ENCODE measurements at regions not wholly inside any gene's neighbourhood (a gene's known extent, or its start where the extent isn't known, plus 50 kb on each side); places are given as distances from the start of the nearest gene placed in this dataset.
A peak's percentile ranks its signal among the peaks of the same experiment; 100 is the strongest.

DNA sequence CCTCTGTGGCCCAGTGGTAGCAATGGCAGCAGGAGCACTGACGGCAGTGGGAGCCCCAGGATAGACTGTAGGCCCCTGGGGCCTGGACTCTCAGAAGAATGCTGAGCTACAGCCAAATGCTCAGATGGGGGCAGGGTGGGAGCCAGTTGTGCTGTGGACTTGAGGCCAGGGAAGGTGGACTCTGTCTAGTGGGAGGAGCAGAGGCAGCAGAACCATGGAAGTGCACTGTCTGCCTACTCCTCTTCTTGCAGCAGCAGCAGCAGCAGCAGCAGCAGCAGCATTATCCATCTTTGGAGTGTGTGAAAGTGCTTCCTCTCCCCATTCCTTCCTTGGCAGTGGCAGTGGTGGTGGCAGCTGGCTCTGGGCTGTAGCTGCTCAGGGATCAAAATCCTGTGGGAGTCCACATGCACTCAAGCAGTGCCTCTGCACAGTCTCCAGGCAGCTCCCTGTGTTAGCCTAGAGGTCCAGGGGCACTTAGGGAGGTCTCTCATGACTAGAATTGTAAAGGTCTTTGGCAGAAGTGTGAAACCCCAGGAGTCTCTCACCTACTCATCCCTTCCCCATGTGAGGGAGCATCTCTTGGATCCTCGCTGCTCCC lies 917.9 kb upstream of the B3GALT2 start:
- Histone ChIP-seq H3K27ac (ENCODE audit: low read length) (no peak overlapping the region), H3K4me1 (ENCODE audit: control insufficient read depth, insufficient read depth, low read length) (no peaks in the 10 kb centered on the region), H3K27me3 (ENCODE audit: control insufficient read depth, insufficient read depth, low read length) (no peaks in the 10 kb centered on the region), H3K4me3 (ENCODE audit: low read length) (no peak overlapping the region), H3K9me3 (ENCODE audit: control insufficient read depth, insufficient read depth, low read length) (peaks cover 5% of the 10 kb centered on the region), H3K36me3 (ENCODE audit: control insufficient read depth, insufficient read depth, low read length) (no peaks in the 10 kb centered on the region)
- Mint-ChIP-seq H3K36me3 (no peaks in the 10 kb centered on the region), H3K4me1 (no peaks in the 10 kb centered on the region), H3K27me3 (ENCODE audit: low read depth in 2 of 2) (no peaks in the 10 kb centered on the region), H3K27ac (no peak overlapping the region), H3K4me3 (no peak overlapping the region), H3K9me3 (peaks cover 0 to 2% of the 10 kb centered on the region in 2 donors)
- TF ChIP-seq, protein P1, sequence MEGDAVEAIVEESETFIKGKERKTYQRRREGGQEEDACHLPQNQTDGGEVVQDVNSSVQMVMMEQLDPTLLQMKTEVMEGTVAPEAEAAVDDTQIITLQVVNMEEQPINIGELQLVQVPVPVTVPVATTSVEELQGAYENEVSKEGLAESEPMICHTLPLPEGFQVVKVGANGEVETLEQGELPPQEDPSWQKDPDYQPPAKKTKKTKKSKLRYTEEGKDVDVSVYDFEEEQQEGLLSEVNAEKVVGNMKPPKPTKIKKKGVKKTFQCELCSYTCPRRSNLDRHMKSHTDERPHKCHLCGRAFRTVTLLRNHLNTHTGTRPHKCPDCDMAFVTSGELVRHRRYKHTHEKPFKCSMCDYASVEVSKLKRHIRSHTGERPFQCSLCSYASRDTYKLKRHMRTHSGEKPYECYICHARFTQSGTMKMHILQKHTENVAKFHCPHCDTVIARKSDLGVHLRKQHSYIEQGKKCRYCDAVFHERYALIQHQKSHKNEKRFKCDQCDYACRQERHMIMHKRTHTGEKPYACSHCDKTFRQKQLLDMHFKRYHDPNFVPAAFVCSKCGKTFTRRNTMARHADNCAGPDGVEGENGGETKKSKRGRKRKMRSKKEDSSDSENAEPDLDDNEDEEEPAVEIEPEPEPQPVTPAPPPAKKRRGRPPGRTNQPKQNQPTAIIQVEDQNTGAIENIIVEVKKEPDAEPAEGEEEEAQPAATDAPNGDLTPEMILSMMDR (IDR thresholded peaks at IDR 0.05), result no peak
- intact Hi-C loops (cut with micrococcal nuclease), result no loop called here
- no peak for ATAC-seq
- 90% methylated on average over 2 of the region's 2 CpGs for WGBS (ENCODE audit: insufficient coverage)
- DNase-seq, result no peak

DNA sequence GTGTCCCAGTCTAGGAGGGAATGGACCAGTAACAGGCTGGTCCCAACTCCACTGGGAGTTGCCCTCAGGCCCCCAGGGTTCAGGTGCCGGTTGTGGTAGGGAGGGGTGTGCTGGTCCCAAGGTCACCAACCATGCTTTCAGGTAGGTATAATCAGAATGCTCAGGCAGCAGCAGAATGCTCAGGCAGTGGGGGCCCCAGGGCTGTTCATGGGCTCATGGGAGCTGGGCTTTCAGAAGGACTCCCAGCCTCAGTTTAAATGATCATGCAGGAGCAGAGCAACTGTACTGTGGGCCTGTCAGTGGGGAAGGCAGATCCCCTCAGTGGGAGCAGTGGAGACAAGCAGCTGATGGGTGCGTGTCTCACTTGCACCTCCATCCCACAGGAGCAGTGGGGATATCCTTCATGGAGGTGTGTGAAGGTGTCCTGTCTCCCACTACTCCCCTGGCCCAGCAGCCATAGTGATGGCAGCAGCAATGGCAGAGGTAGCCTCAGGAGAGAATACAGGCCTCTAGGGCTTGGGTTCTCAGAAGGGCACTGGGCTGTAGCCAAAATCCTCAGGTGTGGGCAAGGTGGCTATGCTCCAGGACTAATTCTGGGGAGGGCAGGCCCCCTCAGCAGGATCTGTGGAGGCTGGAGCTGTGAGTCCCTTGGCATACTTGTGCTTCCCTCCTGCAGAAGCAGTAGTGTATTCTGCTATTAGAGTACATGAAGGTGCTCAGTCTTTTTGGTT lies 917.3 kb upstream of the B3GALT2 start:
- peaks cover 0 to 2% of the 10 kb centered on the region in 2 donors for H3K9me3 Mint-ChIP-seq
- Histone ChIP-seq H3K36me3 (ENCODE audit: control insufficient read depth, insufficient read depth, low read length) (no peaks in the 10 kb centered on the region), H3K27ac (ENCODE audit: low read length) (no peak overlapping the region), H3K9me3 (ENCODE audit: control insufficient read depth, insufficient read depth, low read length) (peaks cover 5% of the 10 kb centered on the region), H3K4me1 (ENCODE audit: control insufficient read depth, insufficient read depth, low read length) (no peaks in the 10 kb centered on the region), H3K27me3 (ENCODE audit: control insufficient read depth, insufficient read depth, low read length) (no peaks in the 10 kb centered on the region), H3K4me3 (ENCODE audit: low read length) (no peak overlapping the region)
- no peak overlapping the region for H3K27ac Mint-ChIP-seq
- no peaks in the 10 kb centered on the region for H3K36me3 Mint-ChIP-seq
- intact Hi-C loops (cut with micrococcal nuclease), result no loop called here
- ATAC-seq, result peak in 1 of 3 donors; percentile 5
- no peaks in the 10 kb centered on the region for H3K4me1 Mint-ChIP-seq
- no peak for DNase-seq
- TF ChIP-seq, protein P1 (IDR thresholded peaks at IDR 0.05), result no peak
- 85% methylated on average over 2 of the region's 2 CpGs for WGBS (ENCODE audit: insufficient coverage)
- H3K4me3 Mint-ChIP-seq, result no peak overlapping the region
- H3K27me3 Mint-ChIP-seq (ENCODE audit: low read depth in 2 of 2), result no peaks in the 10 kb centered on the region

DNA sequence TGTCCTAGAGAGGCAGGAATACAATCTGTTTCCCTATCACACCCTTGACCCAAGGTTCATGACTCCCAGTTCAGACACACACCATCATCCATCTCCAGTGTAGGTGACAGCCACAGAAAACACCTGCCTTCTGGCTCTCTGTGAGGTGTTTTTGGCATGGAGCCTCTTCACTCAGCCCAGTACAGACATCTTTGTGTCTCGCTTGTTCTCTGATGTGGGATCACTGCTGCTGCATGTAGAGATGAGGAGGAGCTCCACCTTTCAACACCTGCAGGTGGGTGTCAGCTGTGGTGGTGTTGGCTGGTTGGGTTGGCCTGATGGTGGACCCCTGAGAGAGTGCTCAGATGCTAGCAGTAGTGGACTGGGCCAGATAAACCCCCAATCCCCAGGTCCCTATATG lies 916.7 kb upstream of the B3GALT2 start:
- no peak overlapping the region for H3K4me3 ChIP-seq (ENCODE audit: low read length)
- Mint-ChIP-seq H3K27me3 (ENCODE audit: low read depth in 2 of 2) (no peaks in the 10 kb centered on the region), H3K4me1 (no peaks in the 10 kb centered on the region), H3K9me3 (peaks cover 0 to 2% of the 10 kb centered on the region in 2 donors), H3K36me3 (no peaks in the 10 kb centered on the region), H3K27ac (no peak overlapping the region), H3K4me3 (no peak overlapping the region)
- ATAC-seq (peak in 1 of 3 donors; percentile 7), DNase-seq (no peak)
- 78% methylated on average over 1 of the region's 1 CpG for WGBS (ENCODE audit: insufficient coverage)
- H3K4me1 ChIP-seq (ENCODE audit: control insufficient read depth, insufficient read depth, low read length), result no peaks in the 10 kb centered on the region
- intact Hi-C loops (cut with micrococcal nuclease), result no loop called here
- no peaks in the 10 kb centered on the region for H3K27me3 ChIP-seq (ENCODE audit: control insufficient read depth, insufficient read depth, low read length)
- peaks cover 5% of the 10 kb centered on the region for H3K9me3 ChIP-seq (ENCODE audit: control insufficient read depth, insufficient read depth, low read length)
- H3K27ac ChIP-seq (ENCODE audit: low read length), result no peak overlapping the region
- H3K36me3 ChIP-seq (ENCODE audit: control insufficient read depth, insufficient read depth, low read length), result no peaks in the 10 kb centered on the region
- TF ChIP-seq, protein P1 (IDR thresholded peaks at IDR 0.05), result no peak

Measured in natural killer cell (primary cell).